ENCODE measurements at regions not wholly inside any gene's neighbourhood (a gene's known extent, or its start where the extent isn't known, plus 50 kb on each side); places are given as distances from the start of the nearest gene placed in this dataset.

GRCh38 chr7:101720324-101720723 is 91.2 kb upstream of the MYL10 start:
- TF ChIP-seq CTCF (IDR thresholded peaks at IDR 0.05; ENCODE audit: poor library complexity) (no peak), EZH2phosphoT487 (IDR thresholded peaks at IDR 0.05; ENCODE audit: low read depth, severe bottlenecking, unreplicated experiment) (no peak), EZH2 (IDR thresholded peaks at IDR 0.05; ENCODE audit: borderline replicate concordance) (no peak)
